GM12865 (cell line): ENCODE measurements at regions not wholly inside any gene's neighbourhood (a gene's known extent, or its start where the extent isn't known, plus 50 kb on each side); places are given as distances from the start of the nearest gene placed in this dataset.

Experiments used
- DNase-seq: peaks from one replicate; pipeline ENCODE4 v3.0.0; 2010; ENCODE audit warnings: low read depth
- H3K4me3 ChIP-seq: 2 replicates; pipeline ENCODE4 v1.5.1; 2011; ENCODE audit warnings: mild to moderate bottlenecking, low read depth, low read length, control low read depth
- CTCF ChIP-seq: IDR thresholded peaks from 2 replicates; pipeline ENCODE4 v1.5.1; 2011; ENCODE audit warnings: low read length, control low read depth, low read depth, inconsistent platforms; ENCODE audit not compliant: insufficient read depth; ENCODE audit errors: missing control alignments

GRCh38 chr2:219778189-219778588 lies 150.8 kb downstream of the SLC4A3 start:
- H3K4me3 ChIP-seq: no peak overlapping the region
- TF ChIP-seq CTCF: no peak
- DNase-seq: no peak

GRCh38 chr2:219782737-219783348 lies 155.4 kb downstream of the SLC4A3 start:
- DNase-seq: no peak
- TF ChIP-seq CTCF: no peak
- no peak overlapping the region for H3K4me3 ChIP-seq

- DNase-seq: no peak
- TF ChIP-seq CTCF: no peak
- H3K4me3 ChIP-seq: no peak overlapping the region
Measured at GRCh38 chr2:219783359-219783975, 156.0 kb downstream of the SLC4A3 start.

- TF ChIP-seq CTCF: no peak
- no peak for DNase-seq
- H3K4me3 ChIP-seq: no peak overlapping the region
Measured at GRCh38 chr2:219784178-219784577, 156.7 kb downstream of the SLC4A3 start.

GRCh38 chr2:219789476-219789875 lies 162.0 kb downstream of the SLC4A3 start:
- no peak for DNase-seq
- no peak for TF ChIP-seq CTCF

GRCh38 chr2:219792446-219792845 lies 165.0 kb downstream of the SLC4A3 start:
- no peak for TF ChIP-seq CTCF
- H3K4me3 ChIP-seq: no peak overlapping the region
- DNase-seq: no peak

More at GRCh38 chr2:219789476-219789875, 162.0 kb downstream of the SLC4A3 start:
- no peak overlapping the region for H3K4me3 ChIP-seq

GRCh38 chr2:219798430-219798829 lies 171.0 kb downstream of the SLC4A3 start:
- no peak overlapping the region for H3K4me3 ChIP-seq
- no peak for DNase-seq
- TF ChIP-seq CTCF: no peak
